Nephron progenitor cell (in vitro differentiated cells): ENCODE measurements at regions not wholly inside any gene's neighbourhood (a gene's known extent, or its start where the extent isn't known, plus 50 kb on each side); places are given as distances from the start of the nearest gene placed in this dataset.

Source experiments
- DNase-seq: peaks from one replicate; pipeline ENCODE4 v3.0.0; 2021
- H3K27ac Mint-ChIP-seq: 2 replicates; pipeline ENCODE4 v1.8.0; 2021; ENCODE audit warnings: mild to moderate bottlenecking, moderate library complexity, mixed read lengths
- H3K27me3 Mint-ChIP-seq: 2 replicates; pipeline ENCODE4 v1.8.0; 2021; ENCODE audit warnings: mild to moderate bottlenecking, low read depth, mixed read lengths; ENCODE audit not compliant: poor library complexity
- H3K36me3 Mint-ChIP-seq: 2 replicates; pipeline ENCODE4 v1.8.0; 2021; ENCODE audit warnings: low read depth, mixed read lengths
- H3K4me1 Mint-ChIP-seq: 2 replicates; pipeline ENCODE4 v1.8.0; 2021; ENCODE audit warnings: mixed read lengths
- H3K4me3 Mint-ChIP-seq: 2 replicates; pipeline ENCODE4 v1.8.0; 2021; ENCODE audit warnings: mild to moderate bottlenecking, moderate library complexity, mixed read lengths
- H3K9me3 Mint-ChIP-seq: 2 replicates; pipeline ENCODE4 v1.8.0; 2021; ENCODE audit warnings: mild to moderate bottlenecking, moderate library complexity, mixed read lengths
- CTCF ChIP-seq: fragments of 200-600 bp; sonication (generic); IDR thresholded peaks from 2 replicates; pipeline ENCODE4 v1.5.0; 2021; ENCODE audit warnings: antibody characterized with exemption

- no peak for DNase-seq
- Mint-ChIP-seq H3K27me3 (peaks cover 4% of the 10 kb centered on the region), H3K9me3 (no peaks in the 10 kb centered on the region), H3K4me3 (no peak overlapping the region), H3K36me3 (no peaks in the 10 kb centered on the region), H3K27ac (no peak overlapping the region), H3K4me1 (no peaks in the 10 kb centered on the region)
- no peak for TF ChIP-seq CTCF
Measured at GRCh38 chr9:28413471-28413870, 840.2 kb upstream of the C9orf72 start.

GRCh38 chr9:28423255-28423654, 850.0 kb upstream of the C9orf72 start:
- no peak for TF ChIP-seq CTCF
- no peaks in the 10 kb centered on the region for H3K9me3 Mint-ChIP-seq
- no peaks in the 10 kb centered on the region for H3K4me1 Mint-ChIP-seq
- no peaks in the 10 kb centered on the region for H3K27me3 Mint-ChIP-seq
- no peak for DNase-seq
- H3K27ac Mint-ChIP-seq = no peak overlapping the region
- H3K4me3 Mint-ChIP-seq = no peak overlapping the region
- no peaks in the 10 kb centered on the region for H3K36me3 Mint-ChIP-seq

- no peak for TF ChIP-seq CTCF
- Mint-ChIP-seq H3K4me1 (no peaks in the 10 kb centered on the region), H3K36me3 (no peaks in the 10 kb centered on the region), H3K27ac (no peak overlapping the region), H3K4me3 (no peak overlapping the region), H3K27me3 (no peaks in the 10 kb centered on the region), H3K9me3 (no peaks in the 10 kb centered on the region)
- DNase-seq = no peak
Measured at GRCh38 chr9:28435456-28435855, 862.2 kb upstream of the C9orf72 start.

- Mint-ChIP-seq H3K9me3 (no peaks in the 10 kb centered on the region), H3K4me3 (no peak overlapping the region), H3K36me3 (no peaks in the 10 kb centered on the region)
Measured at GRCh38 chr9:28439688-28440087, 866.4 kb upstream of the C9orf72 start.

GRCh38 chr9:28443461-28443860, 870.2 kb upstream of the C9orf72 start:
- Mint-ChIP-seq H3K36me3 (no peaks in the 10 kb centered on the region), H3K4me3 (no peak overlapping the region), H3K27ac (no peak overlapping the region), H3K27me3 (no peaks in the 10 kb centered on the region), H3K4me1 (no peaks in the 10 kb centered on the region), H3K9me3 (no peaks in the 10 kb centered on the region)
- no peak for TF ChIP-seq CTCF
- DNase-seq = no peak

More at GRCh38 chr9:28439688-28440087, 866.4 kb upstream of the C9orf72 start:
- no peak for DNase-seq
- H3K4me1 Mint-ChIP-seq = no peaks in the 10 kb centered on the region
- no peaks in the 10 kb centered on the region for H3K27me3 Mint-ChIP-seq
- no peak for TF ChIP-seq CTCF
- H3K27ac Mint-ChIP-seq = no peak overlapping the region

- H3K9me3 Mint-ChIP-seq = no peaks in the 10 kb centered on the region
- TF ChIP-seq CTCF = no peak
- DNase-seq = no peak
Measured at GRCh38 chr9:28444637-28445036, 871.4 kb upstream of the C9orf72 start.

More at GRCh38 chr9:28444637-28445036, 871.4 kb upstream of the C9orf72 start:
- Mint-ChIP-seq H3K27ac (no peak overlapping the region), H3K4me1 (no peaks in the 10 kb centered on the region), H3K36me3 (no peaks in the 10 kb centered on the region), H3K4me3 (no peak overlapping the region), H3K27me3 (no peaks in the 10 kb centered on the region)
